GM12878 (cell line): ENCODE measurements at regions not wholly inside any gene's neighbourhood (a gene's known extent, or its start where the extent isn't known, plus 50 kb on each side); places are given as distances from the start of the nearest gene placed in this dataset.

ENCODE experiments used
- ATAC-seq: fragments of 200-7000 bp; cut with Tn5 transposase; 3 replicates; pipeline ENCODE4 v1.9.1; 2020; ENCODE audit warnings: mild to moderate bottlenecking, moderate library complexity
- BruUV-seq: library from RNA; stranded (reverse); fragments of 400-500 nt; replicated peaks from 2 replicates; lab custom pipeline; 2021; lab: Mats Ljungman, UMichigan
- CTCF ChIA-PET: fragments of 300-600 bp; sonication (Branson Sonifier 250); formaldehyde crosslinking; extraction: SDS; loops from one replicate; lab custom pipeline; 2021; ENCODE audit warnings: inconsistent platforms; lab: Yijun Ruan, JAX
- POLR2A ChIA-PET: fragments of 350-600 bp; formaldehyde crosslinking; extraction: SDS; loops from one replicate; lab custom pipeline; 2021; ENCODE audit warnings: inconsistent platforms; lab: Charles Lee
- RAD21 ChIA-PET: fragments of 300-600 bp; sonication (Branson Sonifier 250); formaldehyde crosslinking; loops from one replicate; lab custom pipeline; 2023; ENCODE audit warnings: antibody characterized with exemption; ENCODE audit not compliant: unreplicated experiment; lab: Charles Lee
- SMC1A ChIA-PET: fragments of 300-600 bp; sonication (Branson Sonifier 250); formaldehyde crosslinking; loops from one replicate; lab custom pipeline; 2023; ENCODE audit not compliant: unreplicated experiment, uncharacterized antibody; lab: Charles Lee
- DNase-seq: peaks from one replicate; pipeline ENCODE4 v3.0.0-alpha.2; 2011; ENCODE audit warnings: low read depth, low spot score
- FAIRE-seq: peaks from 3 replicates; lab custom pipeline; 2011; peaks lifted over from hg19 to GRCh38; lab: Jason Lieb, UNC
- H2AFZ ChIP-seq: 2 replicates; pipeline ENCODE4 v1.6.0; 2011; ENCODE audit warnings: low read depth, low read length, control low read depth; ENCODE audit not compliant: control insufficient read depth
- H3K27ac ChIP-seq: 2 replicates; pipeline ENCODE4 v1.5.1; 2011; ENCODE audit warnings: control low read depth; ENCODE audit not compliant: control insufficient read depth, insufficient read depth
- H3K27me3 ChIP-seq, 2 experiments: replicated peaks in 1 of 2; 2 replicates each; pipeline versions ENCODE4 v1.6.0 to v1.6.1; 2011; ENCODE audit warnings: low read length in 1 of 2; ENCODE audit not compliant: control insufficient read depth in 2 of 2, insufficient read depth in 2 of 2
- H3K36me3 ChIP-seq, 2 experiments: 2 replicates each; pipeline ENCODE4 v1.5.1; 2011; ENCODE audit warnings: low read length in 1 of 2; ENCODE audit not compliant: control insufficient read depth in 2 of 2, insufficient read depth in 2 of 2
- H3K4me1 ChIP-seq: 2 replicates; pipeline ENCODE4 v1.6.1; 2011; ENCODE audit warnings: mild to moderate bottlenecking, low read length, moderate library complexity, mixed read lengths; ENCODE audit not compliant: control insufficient read depth, insufficient read depth
- H3K4me2 ChIP-seq: 2 replicates; pipeline ENCODE4 v1.6.0; 2011; ENCODE audit warnings: control low read depth; ENCODE audit not compliant: control insufficient read depth, insufficient read depth
- H3K4me3 ChIP-seq: fragments of 200-600 bp; sonication (generic); 2 replicates; pipeline ENCODE4 v1.5.1; 2016
- H3K79me2 ChIP-seq: 2 replicates; pipeline ENCODE4 v1.6.0; 2011; ENCODE audit warnings: low read length; ENCODE audit not compliant: control insufficient read depth, insufficient read depth
- H3K9ac ChIP-seq: 2 replicates; pipeline ENCODE4 v1.8.0; 2011; ENCODE audit warnings: low read length, control low read depth, mixed read lengths; ENCODE audit not compliant: control insufficient read depth, insufficient read depth
- H3K9me3 ChIP-seq: replicated peaks from 3 replicates; pipeline ENCODE4 v1.5.1; 2011; ENCODE audit warnings: mild to moderate bottlenecking, low read length; ENCODE audit not compliant: control insufficient read depth, insufficient read depth
- H4K20me1 ChIP-seq: 2 replicates; pipeline ENCODE4 v1.6.0; 2011; ENCODE audit not compliant: control insufficient read depth, insufficient read depth
- EED ChIP-seq: sonication (generic); IDR thresholded peaks from 2 replicates; pipeline ENCODE4 v1.6.1; 2016; ENCODE audit warnings: antibody characterized with exemption, low read depth
- EP300 ChIP-seq, 2 experiments: fragments of 150-350 bp in 1 of 2; IDR thresholded peaks; 2 replicates each; pipeline ENCODE4 v1.6.1; 2011 to 2012; ENCODE audit warnings: low read depth in 2 of 2, low read length in 2 of 2, borderline replicate concordance in 1 of 2, improper control_type of control experiment in 1 of 2, inconsistent platforms in 1 of 2; ENCODE audit not compliant: control insufficient read depth in 1 of 2
- HCFC1 ChIP-seq: fragments of 150-350 bp; IDR thresholded peaks from 2 replicates; pipeline ENCODE4 v1.6.1; 2014; ENCODE audit warnings: low read length
- KLF5 ChIP-seq: fragments of 450-650 bp; IDR thresholded peaks from 2 replicates; pipeline ENCODE4 v1.6.1; 2014; ENCODE audit warnings: mild to moderate bottlenecking; ENCODE audit not compliant: partially characterized antibody
- MEF2A ChIP-seq: IDR thresholded peaks from 2 replicates; pipeline ENCODE4 v1.6.1; 2011; ENCODE audit warnings: low read depth, mild to moderate bottlenecking, low read length, moderate library complexity; ENCODE audit not compliant: insufficient read depth
- MTA3 ChIP-seq: IDR thresholded peaks from 2 replicates; pipeline ENCODE4 v1.6.1; 2012; ENCODE audit warnings: low read length, inconsistent platforms, borderline replicate concordance
- PML ChIP-seq: IDR thresholded peaks from 2 replicates; pipeline ENCODE4 v1.6.1; 2012; ENCODE audit warnings: low read length, inconsistent platforms
- SREBF2 ChIP-seq: IDR thresholded peaks from 2 replicates; pipeline ENCODE4 v1.6.1; 2012; ENCODE audit warnings: mild to moderate bottlenecking, low read length
- USF1 ChIP-seq: IDR thresholded peaks from 2 replicates; pipeline ENCODE4 v1.6.1; 2011; ENCODE audit warnings: borderline replicate concordance, low read depth, mild to moderate bottlenecking, moderate library complexity, mixed read lengths, low read length; ENCODE audit not compliant: insufficient read depth; ENCODE audit errors: extremely low read length
- WRNIP1 ChIP-seq: IDR thresholded peaks from 2 replicates; pipeline ENCODE4 v1.6.1; 2011; ENCODE audit warnings: low read depth, low read length, improper control_type of control experiment, borderline replicate concordance
- ZNF217 ChIP-seq: fragments of 450-650 bp; IDR thresholded peaks from 2 replicates; pipeline ENCODE4 v1.6.1; 2017; ENCODE audit warnings: antibody characterized with exemption, mild to moderate bottlenecking
- WGBS: methylation state at CpG from one replicate; pipeline ENCODE4 v1.1.6; 2016; ENCODE audit warnings: low lambda C conversion rate; ENCODE audit not compliant: insufficient replicate concordance, insufficient coverage; ENCODE audit errors: missing lambda C conversion rate; 5-methylcytosine and 5-hydroxymethylcytosine counted together
- in situ Hi-C: fragments of 300-500 bp; cut with MboI; formaldehyde crosslinking; loops from 9 replicates; pipeline ENCODE4 v1.14.3; 2018; ENCODE audit warnings: mixed read lengths
- intact Hi-C: fragments of 100-400 bp; cut with micrococcal nuclease; formaldehyde crosslinking; loops from one replicate; pipeline ENCODE4 v1.14.2; 2022; ENCODE audit not compliant: unreplicated experiment

- TF ChIP-seq ZNF217 (no peak), HCFC1 (no peak), KLF5 (no peak), EED (no peak)
- ATAC-seq (no peak), FAIRE-seq (no peak), DNase-seq (no peak)
- Histone ChIP-seq H3K9ac (no peak overlapping the region), H3K27ac (no peak overlapping the region), H4K20me1 (no peaks in the 10 kb centered on the region), H3K4me1 (no peaks in the 10 kb centered on the region), H3K27me3 (no peaks in the 10 kb centered on the region), H3K4me3 (no peak overlapping the region), H2AFZ (no peak overlapping the region), H3K79me2 (no peaks in the 10 kb centered on the region), H3K4me2 (no peak overlapping the region), H3K36me3 (no peaks in the 10 kb centered on the region), H3K9me3 (no peaks in the 10 kb centered on the region)
- CTCF ChIA-PET: no interaction called here
- 1% methylated on average over 5 of the region's 5 CpGs for whole genome bisulfite sequencing
- SMC1A ChIA-PET: no interaction called here
- RAD21 ChIA-PET: no interaction called here
- BruUV-seq: no TSS peak
- in situ Hi-C loops (no loop called here), intact Hi-C loops (no loop called here)
- POLR2A ChIA-PET: no interaction called here
Observed at GRCh38 chr16:49112754-49113153, 168.9 kb downstream of the CBLN1 start.

DNA sequence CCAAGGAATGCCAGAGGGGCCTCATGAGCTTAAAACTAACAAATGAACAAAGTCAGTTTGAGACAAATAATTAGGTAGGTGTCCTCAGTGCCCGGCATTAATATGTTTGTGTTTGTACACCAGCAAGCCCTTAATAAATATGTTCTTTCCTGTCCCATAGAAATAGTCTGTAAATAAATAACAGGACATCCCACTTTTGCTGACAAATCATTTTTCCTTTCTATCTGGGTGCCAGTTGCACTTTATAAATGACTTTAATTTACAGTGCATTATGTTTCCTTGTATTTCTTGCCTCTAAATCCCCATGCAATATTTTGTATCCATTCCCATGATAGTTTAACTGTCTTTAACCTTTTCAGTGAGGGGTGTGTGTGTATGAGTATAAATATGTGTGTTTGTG, 170.3 kb downstream of the CBLN1 start:
- no TSS peak for BruUV-seq

More for the DNA sequence above, 170.3 kb downstream of the CBLN1 start:
- Histone ChIP-seq H3K9ac (no peak overlapping the region), H3K27ac (no peak overlapping the region), H3K4me3 (no peak overlapping the region), H2AFZ (no peak overlapping the region), H3K4me1 (no peaks in the 10 kb centered on the region), H4K20me1 (no peaks in the 10 kb centered on the region), H3K9me3 (no peaks in the 10 kb centered on the region)
- no peak for DNase-seq
- no peak for ATAC-seq
- in situ Hi-C loops: no loop called here
- POLR2A ChIA-PET: no interaction called here
- CTCF ChIA-PET: no interaction called here
- SMC1A ChIA-PET: interaction anchor here (0.5 kb wide), 1 partner anchor 34 kb away, joined by 3 read pairs; no protein-coding TSS in a partner anchor
- intact Hi-C loops: no loop called here
- WGBS: 0% methylated on average over 1 of the region's 1 CpG
- FAIRE-seq: no peak
- TF ChIP-seq EP300 (IDR thresholded peaks at IDR 0.05; ENCODE audit: borderline replicate concordance in 1 of 2, control insufficient read depth in 1 of 2, low read depth in 2 of 2, low read length in 2 of 2) (no peak), MTA3 (no peak), MEF2A (no peak), PML (no peak), SREBF2 (no peak), USF1 (no peak), WRNIP1 (no peak)
- TF ChIP-seq, all 136 proteins: peak for 0
- RAD21 ChIA-PET: no interaction called here
- no peaks in the 10 kb centered on the region for H3K36me3 ChIP-seq
- no peaks in the 10 kb centered on the region for H3K79me2 ChIP-seq
- no peaks in the 10 kb centered on the region for H3K27me3 ChIP-seq
- no peak overlapping the region for H3K4me2 ChIP-seq
